NCI-H2107 (cell line): ENCODE measurements at regions not wholly inside any gene's neighbourhood (a gene's known extent, or its start where the extent isn't known, plus 50 kb on each side); places are given as distances from the start of the nearest gene placed in this dataset.
A peak's percentile ranks its signal among the peaks of the same experiment; 100 is the strongest.
"Not testable (repeated sequence)": the region's sequence is repeated elsewhere in the genome, so short reads cannot be mapped to it uniquely, and the experiment has no call there.

Experiments used
- DNase-seq: peaks from one replicate; lab custom pipeline; 2025; lab: John Stamatoyannopoulos, UW

- no peak for DNase-seq
Observed at GRCh38 chr5:138647794-138648410, 72.7 kb upstream of the HSPA9 start.

- no peak for DNase-seq
Observed at GRCh38 chr5:138647261-138647788, 72.1 kb upstream of the HSPA9 start.

GRCh38 chr5:138646671-138647070 is 71.5 kb upstream of the HSPA9 start:
- DNase-seq = no peak

- no peak for DNase-seq
Observed at GRCh38 chr5:138645778-138646575, 70.8 kb upstream of the HSPA9 start.

- no peak for DNase-seq
Observed at GRCh38 chr5:138643040-138643791, 68.0 kb upstream of the HSPA9 start.

GRCh38 chr5:138641547-138642298 is 66.5 kb upstream of the HSPA9 start:
- peak; percentile 62 for DNase-seq

- DNase-seq = no peak
Observed at GRCh38 chr5:138640646-138641254, 65.5 kb upstream of the HSPA9 start.

- DNase-seq = no peak
Observed at GRCh38 chr5:138640138-138640537, 64.9 kb upstream of the HSPA9 start.

GRCh38 chr5:138639326-138639725 is 64.1 kb upstream of the HSPA9 start:
- DNase-seq = no peak

GRCh38 chr5:138637256-138637655 is 62.1 kb upstream of the HSPA9 start:
- no peak for DNase-seq

GRCh38 chr5:138636398-138636944 is 61.3 kb upstream of the HSPA9 start:
- DNase-seq = no peak

GRCh38 chr5:138635708-138636107 is 60.5 kb upstream of the HSPA9 start:
- no peak for DNase-seq

- DNase-seq = no peak
Observed at GRCh38 chr5:138635265-138635664, 60.1 kb upstream of the HSPA9 start.

GRCh38 chr5:138634804-138635203 is 59.6 kb upstream of the HSPA9 start:
- not testable (repeated sequence) for DNase-seq

- no peak for DNase-seq
Observed at GRCh38 chr5:138632900-138633489, 57.8 kb upstream of the HSPA9 start.

GRCh38 chr5:138631096-138631928 is 56.1 kb upstream of the HSPA9 start:
- DNase-seq = no peak

- no peak for DNase-seq
Observed at GRCh38 chr5:138629392-138629791, 54.2 kb upstream of the HSPA9 start.

GRCh38 chr5:138626333-138626944 is 51.2 kb upstream of the HSPA9 start:
- no peak for DNase-seq

- no peak for DNase-seq
Observed at GRCh38 chr5:138625134-138625533, 49.9 kb upstream of the HSPA9 start.
